ENCODE measurements at regions not wholly inside any gene's neighbourhood (a gene's known extent, or its start where the extent isn't known, plus 50 kb on each side); places are given as distances from the start of the nearest gene placed in this dataset.
A peak's percentile ranks its signal among the peaks of the same experiment; 100 is the strongest.

DNA sequence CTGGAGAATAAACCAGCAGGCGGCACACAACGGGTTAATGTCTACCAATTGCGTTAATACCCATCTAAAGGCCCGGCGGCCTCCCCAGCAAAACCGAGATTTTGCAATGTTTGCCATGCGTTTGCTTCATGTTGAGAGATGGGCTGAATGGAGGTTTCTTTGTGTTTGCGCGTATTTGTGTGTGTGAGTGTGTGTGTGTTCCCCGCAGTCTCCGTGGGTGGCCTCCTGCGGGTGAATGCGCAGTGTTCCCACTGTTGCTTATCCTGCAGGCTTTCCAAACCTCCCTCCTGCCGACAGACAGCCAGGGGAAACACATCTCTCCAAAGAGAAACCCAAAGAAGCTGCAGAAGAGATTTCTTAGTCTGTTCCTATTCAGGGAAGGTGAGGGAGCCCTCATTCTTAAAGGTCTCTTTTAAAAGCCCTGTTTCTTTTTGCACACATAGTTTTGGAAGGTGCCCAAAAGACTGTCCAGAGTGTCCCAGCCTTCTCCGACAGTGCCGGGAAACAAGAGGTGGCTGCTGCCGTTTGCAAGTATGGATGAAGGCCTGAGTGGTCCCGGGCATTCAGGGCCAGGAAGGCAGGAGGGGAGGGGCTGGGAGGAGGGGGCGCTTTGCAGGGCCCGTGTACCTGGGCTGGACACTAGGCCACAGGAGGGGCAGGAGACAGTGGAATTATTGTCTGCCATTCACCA lies 103.8 kb upstream of the ERCC6L2 start (continued):
- TF ChIP-seq GZF1 (CRISPR knock-in tag; IDR thresholded peaks at IDR 0.05) (0 out of 2 replicates have a peak, but pooled peaks have one; percentile 30), SUZ12 (IDR thresholded peaks at IDR 0.05; ENCODE audit: low read depth, low read length) (no peak), PITX1 (CRISPR knock-in tag; IDR thresholded peaks at IDR 0.05) (peak; percentile 85), RBAK (CRISPR knock-in tag; IDR thresholded peaks at IDR 0.05) (no peak), TAF1 (CRISPR knock-in tag; IDR thresholded peaks at IDR 0.05) (peak; percentile 59; the same call in 1 of the 2 replicates), MED13 (CRISPR knock-in tag; IDR thresholded peaks at IDR 0.05) (no peak), ZNF713 (CRISPR knock-in tag; IDR thresholded peaks at IDR 0.05) (no peak), ZNF577 (CRISPR knock-in tag; IDR thresholded peaks at IDR 0.05; ENCODE audit: borderline replicate concordance, low read depth) (no peak), CBX1 (IDR thresholded peaks at IDR 0.05; ENCODE audit: low read depth) (no peak), MATR3 (CRISPR knock-in tag; IDR thresholded peaks at IDR 0.05) (no peak), ZMAT3 (CRISPR knock-in tag; conservative IDR thresholded peaks at IDR 0.05) (no peak), ATF7 (IDR thresholded peaks at IDR 0.05) (no peak), ATF7 (CRISPR knock-in tag; IDR thresholded peaks at IDR 0.05) (no peak), JUND (CRISPR knock-in tag; IDR thresholded peaks at IDR 0.05) (no peak), ZKSCAN5 (CRISPR knock-in tag; IDR thresholded peaks at IDR 0.05) (no peak), ZNF572 (CRISPR knock-in tag; IDR thresholded peaks at IDR 0.05) (no peak), SSRP1 (CRISPR knock-in tag; IDR thresholded peaks at IDR 0.05) (no peak), ZFP1 (CRISPR knock-in tag; IDR thresholded peaks at IDR 0.05) (no peak), PCBP2 (optimal IDR thresholded peaks at IDR 0.05; ENCODE audit: low read depth, low read length, poor library complexity, severe bottlenecking) (no peak), SOX13 (IDR thresholded peaks at IDR 0.05) (peak; percentile 70; the same call in 1 of the 2 replicates), SOX13 (CRISPR knock-in tag; conservative IDR thresholded peaks at IDR 0.05 in 1 of 2, IDR thresholded peaks at IDR 0.05 in 1 of 2) (peak in 1 of 2 experiments; percentile 79; a peak in 2 of 4 replicates), SP1 (IDR thresholded peaks at IDR 0.05) (no peak), SP1 (CRISPR knock-in tag; IDR thresholded peaks at IDR 0.05) (no peak), AGO2 (optimal IDR thresholded peaks at IDR 0.05; ENCODE audit: low read depth, low read length) (peak; percentile 88), ZNF160 (CRISPR knock-in tag; IDR thresholded peaks at IDR 0.05) (no peak), ZBTB42 (CRISPR knock-in tag; IDR thresholded peaks at IDR 0.05) (no peak)
- TF ChIP-seq, protein P1, sequence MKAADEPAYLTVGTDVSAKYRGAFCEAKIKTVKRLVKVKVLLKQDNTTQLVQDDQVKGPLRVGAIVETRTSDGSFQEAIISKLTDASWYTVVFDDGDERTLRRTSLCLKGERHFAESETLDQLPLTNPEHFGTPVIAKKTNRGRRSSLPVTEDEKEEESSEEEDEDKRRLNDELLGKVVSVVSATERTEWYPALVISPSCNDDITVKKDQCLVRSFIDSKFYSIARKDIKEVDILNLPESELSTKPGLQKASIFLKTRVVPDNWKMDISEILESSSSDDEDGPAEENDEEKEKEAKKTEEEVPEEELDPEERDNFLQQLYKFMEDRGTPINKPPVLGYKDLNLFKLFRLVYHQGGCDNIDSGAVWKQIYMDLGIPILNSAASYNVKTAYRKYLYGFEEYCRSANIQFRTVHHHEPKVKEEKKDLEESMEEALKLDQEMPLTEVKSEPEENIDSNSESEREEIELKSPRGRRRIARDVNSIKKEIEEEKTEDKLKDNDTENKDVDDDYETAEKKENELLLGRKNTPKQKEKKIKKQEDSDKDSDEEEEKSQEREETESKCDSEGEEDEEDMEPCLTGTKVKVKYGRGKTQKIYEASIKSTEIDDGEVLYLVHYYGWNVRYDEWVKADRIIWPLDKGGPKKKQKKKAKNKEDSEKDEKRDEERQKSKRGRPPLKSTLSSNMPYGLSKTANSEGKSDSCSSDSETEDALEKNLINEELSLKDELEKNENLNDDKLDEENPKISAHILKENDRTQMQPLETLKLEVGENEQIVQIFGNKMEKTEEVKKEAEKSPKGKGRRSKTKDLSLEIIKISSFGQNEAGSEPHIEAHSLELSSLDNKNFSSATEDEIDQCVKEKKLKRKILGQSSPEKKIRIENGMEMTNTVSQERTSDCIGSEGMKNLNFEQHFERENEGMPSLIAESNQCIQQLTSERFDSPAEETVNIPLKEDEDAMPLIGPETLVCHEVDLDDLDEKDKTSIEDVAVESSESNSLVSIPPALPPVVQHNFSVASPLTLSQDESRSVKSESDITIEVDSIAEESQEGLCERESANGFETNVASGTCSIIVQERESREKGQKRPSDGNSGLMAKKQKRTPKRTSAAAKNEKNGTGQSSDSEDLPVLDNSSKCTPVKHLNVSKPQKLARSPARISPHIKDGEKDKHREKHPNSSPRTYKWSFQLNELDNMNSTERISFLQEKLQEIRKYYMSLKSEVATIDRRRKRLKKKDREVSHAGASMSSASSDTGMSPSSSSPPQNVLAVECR (CRISPR knock-in tag; IDR thresholded peaks at IDR 0.05; ENCODE audit: borderline replicate concordance), result no peak
- TF ChIP-seq, protein P2, sequence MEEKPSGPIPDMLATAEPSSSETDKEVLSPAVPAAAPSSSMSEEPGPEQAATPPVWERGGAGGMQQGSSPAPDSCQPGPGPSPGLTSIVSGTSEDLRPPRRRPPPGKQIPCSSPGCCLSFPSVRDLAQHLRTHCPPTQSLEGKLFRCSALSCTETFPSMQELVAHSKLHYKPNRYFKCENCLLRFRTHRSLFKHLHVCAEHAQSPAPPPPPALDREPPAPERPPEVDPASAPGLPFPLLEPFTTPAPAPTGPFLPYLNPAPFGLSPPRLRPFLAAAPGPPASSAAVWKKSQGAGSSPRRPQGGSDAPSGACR (CRISPR knock-in tag; IDR thresholded peaks at IDR 0.05), result no peak
- TF ChIP-seq, protein P3, sequence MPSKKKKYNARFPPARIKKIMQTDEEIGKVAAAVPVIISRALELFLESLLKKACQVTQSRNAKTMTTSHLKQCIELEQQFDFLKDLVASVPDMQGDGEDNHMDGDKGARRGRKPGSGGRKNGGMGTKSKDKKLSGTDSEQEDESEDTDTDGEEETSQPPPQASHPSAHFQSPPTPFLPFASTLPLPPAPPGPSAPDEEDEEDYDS (CRISPR knock-in tag; IDR thresholded peaks at IDR 0.05), result no peak

All from HepG2 (cell line).